ENCODE measurements at regions not wholly inside any gene's neighbourhood (a gene's known extent, or its start where the extent isn't known, plus 50 kb on each side); places are given as distances from the start of the nearest gene placed in this dataset.

- TF ChIP-seq, protein P1, sequence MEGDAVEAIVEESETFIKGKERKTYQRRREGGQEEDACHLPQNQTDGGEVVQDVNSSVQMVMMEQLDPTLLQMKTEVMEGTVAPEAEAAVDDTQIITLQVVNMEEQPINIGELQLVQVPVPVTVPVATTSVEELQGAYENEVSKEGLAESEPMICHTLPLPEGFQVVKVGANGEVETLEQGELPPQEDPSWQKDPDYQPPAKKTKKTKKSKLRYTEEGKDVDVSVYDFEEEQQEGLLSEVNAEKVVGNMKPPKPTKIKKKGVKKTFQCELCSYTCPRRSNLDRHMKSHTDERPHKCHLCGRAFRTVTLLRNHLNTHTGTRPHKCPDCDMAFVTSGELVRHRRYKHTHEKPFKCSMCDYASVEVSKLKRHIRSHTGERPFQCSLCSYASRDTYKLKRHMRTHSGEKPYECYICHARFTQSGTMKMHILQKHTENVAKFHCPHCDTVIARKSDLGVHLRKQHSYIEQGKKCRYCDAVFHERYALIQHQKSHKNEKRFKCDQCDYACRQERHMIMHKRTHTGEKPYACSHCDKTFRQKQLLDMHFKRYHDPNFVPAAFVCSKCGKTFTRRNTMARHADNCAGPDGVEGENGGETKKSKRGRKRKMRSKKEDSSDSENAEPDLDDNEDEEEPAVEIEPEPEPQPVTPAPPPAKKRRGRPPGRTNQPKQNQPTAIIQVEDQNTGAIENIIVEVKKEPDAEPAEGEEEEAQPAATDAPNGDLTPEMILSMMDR (IDR thresholded peaks at IDR 0.05) = no peak
- TF ChIP-seq POLR2A (IDR thresholded peaks at IDR 0.05) = no peak
Observed at GRCh38 chr5:44022622-44023021, 366.6 kb downstream of the FGF10 start.
